ENCODE measurements at regions not wholly inside any gene's neighbourhood (a gene's known extent, or its start where the extent isn't known, plus 50 kb on each side); places are given as distances from the start of the nearest gene placed in this dataset.

DNA sequence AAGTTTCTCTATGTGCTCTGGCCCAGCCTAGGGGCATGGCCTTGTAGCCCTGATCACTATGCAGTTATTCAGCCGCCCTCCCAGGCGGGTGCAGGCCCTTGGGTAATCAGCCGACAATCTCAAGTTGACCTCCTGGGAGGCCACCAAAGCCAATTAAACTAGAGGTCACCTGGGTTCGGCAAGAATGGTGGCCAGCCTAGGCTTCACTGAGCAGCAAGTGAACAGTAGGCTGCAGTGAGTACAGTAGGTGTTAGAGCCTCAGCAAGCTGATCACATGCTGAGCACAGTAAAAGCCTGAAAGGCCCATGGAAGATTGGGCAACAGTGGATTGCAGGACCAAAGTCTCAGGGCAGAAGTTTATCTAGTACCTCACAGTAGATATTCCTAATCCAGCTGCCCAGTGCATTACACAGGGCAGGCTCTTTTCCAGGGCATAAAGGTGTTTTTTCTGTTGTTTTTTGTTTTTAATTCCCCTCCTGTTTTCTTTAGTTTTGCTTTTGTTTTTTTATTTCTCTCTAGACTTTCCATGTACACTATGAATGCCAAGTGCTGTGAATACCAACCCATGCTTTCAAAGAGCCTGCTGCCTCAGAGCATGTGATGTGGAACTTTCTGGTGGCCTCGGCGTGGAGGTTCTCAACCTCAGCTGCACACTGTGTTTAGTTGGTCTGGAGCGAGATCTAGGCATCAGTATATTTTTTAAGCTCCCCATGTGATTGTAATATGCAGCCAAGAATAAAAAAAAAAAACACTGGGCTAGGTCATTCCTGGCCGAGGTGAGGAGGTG lies 55.9 kb upstream of the ATL2 start (continued):
- TF ChIP-seq SRF (IDR thresholded peaks at IDR 0.05; ENCODE audit: low read depth, low read length) (no peak), PPARG (CRISPR knock-in tag; conservative IDR thresholded peaks at IDR 0.05) (peak; percentile 78; the same call in 1 of the 2 replicates), SKI (IDR thresholded peaks at IDR 0.05; ENCODE audit: partially characterized antibody) (peak; percentile 40), ZNF660 (CRISPR knock-in tag; IDR thresholded peaks at IDR 0.05; ENCODE audit: borderline replicate concordance, low read depth) (no peak), ZNF430 (CRISPR knock-in tag; IDR thresholded peaks at IDR 0.05) (peak; percentile 99), MATR3 (CRISPR knock-in tag; IDR thresholded peaks at IDR 0.05) (no peak), NR1H2 (CRISPR knock-in tag; IDR thresholded peaks at IDR 0.05; ENCODE audit: borderline replicate concordance, low read depth) (no peak; the same call in 1 of the 2 replicates), MYC (CRISPR knock-in tag; IDR thresholded peaks at IDR 0.05; ENCODE audit: borderline replicate concordance) (peak; percentile 91; the same call in 1 of the 2 replicates), ZNF337 (CRISPR knock-in tag; IDR thresholded peaks at IDR 0.05; ENCODE audit: borderline replicate concordance, low read depth) (no peak; the same call in 1 of the 2 replicates), ZC3H13 (CRISPR knock-in tag; IDR thresholded peaks at IDR 0.05) (peak; percentile 74; the same call in 1 of the 2 replicates), RXRB (CRISPR knock-in tag; IDR thresholded peaks at IDR 0.05; ENCODE audit: borderline replicate concordance) (peak; percentile 98), PAWR (CRISPR knock-in tag; IDR thresholded peaks at IDR 0.05; ENCODE audit: borderline replicate concordance) (no peak), NR2C2 (CRISPR knock-in tag; IDR thresholded peaks at IDR 0.05; ENCODE audit: borderline replicate concordance) (peak; percentile 94), TCF7L2 (IDR thresholded peaks at IDR 0.05; ENCODE audit: low read depth, low read length) (no peak), ZNF12 (CRISPR knock-in tag; IDR thresholded peaks at IDR 0.05) (peak; percentile 95)
- TF ChIP-seq, protein P1, sequence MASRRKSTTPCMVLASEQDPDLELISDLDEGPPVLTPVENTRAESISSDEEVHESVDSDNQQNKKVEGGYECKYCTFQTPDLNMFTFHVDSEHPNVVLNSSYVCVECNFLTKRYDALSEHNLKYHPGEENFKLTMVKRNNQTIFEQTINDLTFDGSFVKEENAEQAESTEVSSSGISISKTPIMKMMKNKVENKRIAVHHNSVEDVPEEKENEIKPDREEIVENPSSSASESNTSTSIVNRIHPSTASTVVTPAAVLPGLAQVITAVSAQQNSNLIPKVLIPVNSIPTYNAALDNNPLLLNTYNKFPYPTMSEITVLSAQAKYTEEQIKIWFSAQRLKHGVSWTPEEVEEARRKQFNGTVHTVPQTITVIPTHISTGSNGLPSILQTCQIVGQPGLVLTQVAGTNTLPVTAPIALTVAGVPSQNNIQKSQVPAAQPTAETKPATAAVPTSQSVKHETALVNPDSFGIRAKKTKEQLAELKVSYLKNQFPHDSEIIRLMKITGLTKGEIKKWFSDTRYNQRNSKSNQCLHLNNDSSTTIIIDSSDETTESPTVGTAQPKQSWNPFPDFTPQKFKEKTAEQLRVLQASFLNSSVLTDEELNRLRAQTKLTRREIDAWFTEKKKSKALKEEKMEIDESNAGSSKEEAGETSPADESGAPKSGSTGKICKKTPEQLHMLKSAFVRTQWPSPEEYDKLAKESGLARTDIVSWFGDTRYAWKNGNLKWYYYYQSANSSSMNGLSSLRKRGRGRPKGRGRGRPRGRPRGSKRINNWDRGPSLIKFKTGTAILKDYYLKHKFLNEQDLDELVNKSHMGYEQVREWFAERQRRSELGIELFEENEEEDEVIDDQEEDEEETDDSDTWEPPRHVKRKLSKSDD (CRISPR knock-in tag; IDR thresholded peaks at IDR 0.05; ENCODE audit: low read depth): peak; percentile 92
- TF ChIP-seq, protein P2, sequence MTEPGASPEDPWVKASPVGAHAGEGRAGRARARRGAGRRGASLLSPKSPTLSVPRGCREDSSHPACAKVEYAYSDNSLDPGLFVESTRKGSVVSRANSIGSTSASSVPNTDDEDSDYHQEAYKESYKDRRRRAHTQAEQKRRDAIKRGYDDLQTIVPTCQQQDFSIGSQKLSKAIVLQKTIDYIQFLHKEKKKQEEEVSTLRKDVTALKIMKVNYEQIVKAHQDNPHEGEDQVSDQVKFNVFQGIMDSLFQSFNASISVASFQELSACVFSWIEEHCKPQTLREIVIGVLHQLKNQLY (CRISPR knock-in tag; IDR thresholded peaks at IDR 0.05): peak; percentile 98
- TF ChIP-seq, protein P3, sequence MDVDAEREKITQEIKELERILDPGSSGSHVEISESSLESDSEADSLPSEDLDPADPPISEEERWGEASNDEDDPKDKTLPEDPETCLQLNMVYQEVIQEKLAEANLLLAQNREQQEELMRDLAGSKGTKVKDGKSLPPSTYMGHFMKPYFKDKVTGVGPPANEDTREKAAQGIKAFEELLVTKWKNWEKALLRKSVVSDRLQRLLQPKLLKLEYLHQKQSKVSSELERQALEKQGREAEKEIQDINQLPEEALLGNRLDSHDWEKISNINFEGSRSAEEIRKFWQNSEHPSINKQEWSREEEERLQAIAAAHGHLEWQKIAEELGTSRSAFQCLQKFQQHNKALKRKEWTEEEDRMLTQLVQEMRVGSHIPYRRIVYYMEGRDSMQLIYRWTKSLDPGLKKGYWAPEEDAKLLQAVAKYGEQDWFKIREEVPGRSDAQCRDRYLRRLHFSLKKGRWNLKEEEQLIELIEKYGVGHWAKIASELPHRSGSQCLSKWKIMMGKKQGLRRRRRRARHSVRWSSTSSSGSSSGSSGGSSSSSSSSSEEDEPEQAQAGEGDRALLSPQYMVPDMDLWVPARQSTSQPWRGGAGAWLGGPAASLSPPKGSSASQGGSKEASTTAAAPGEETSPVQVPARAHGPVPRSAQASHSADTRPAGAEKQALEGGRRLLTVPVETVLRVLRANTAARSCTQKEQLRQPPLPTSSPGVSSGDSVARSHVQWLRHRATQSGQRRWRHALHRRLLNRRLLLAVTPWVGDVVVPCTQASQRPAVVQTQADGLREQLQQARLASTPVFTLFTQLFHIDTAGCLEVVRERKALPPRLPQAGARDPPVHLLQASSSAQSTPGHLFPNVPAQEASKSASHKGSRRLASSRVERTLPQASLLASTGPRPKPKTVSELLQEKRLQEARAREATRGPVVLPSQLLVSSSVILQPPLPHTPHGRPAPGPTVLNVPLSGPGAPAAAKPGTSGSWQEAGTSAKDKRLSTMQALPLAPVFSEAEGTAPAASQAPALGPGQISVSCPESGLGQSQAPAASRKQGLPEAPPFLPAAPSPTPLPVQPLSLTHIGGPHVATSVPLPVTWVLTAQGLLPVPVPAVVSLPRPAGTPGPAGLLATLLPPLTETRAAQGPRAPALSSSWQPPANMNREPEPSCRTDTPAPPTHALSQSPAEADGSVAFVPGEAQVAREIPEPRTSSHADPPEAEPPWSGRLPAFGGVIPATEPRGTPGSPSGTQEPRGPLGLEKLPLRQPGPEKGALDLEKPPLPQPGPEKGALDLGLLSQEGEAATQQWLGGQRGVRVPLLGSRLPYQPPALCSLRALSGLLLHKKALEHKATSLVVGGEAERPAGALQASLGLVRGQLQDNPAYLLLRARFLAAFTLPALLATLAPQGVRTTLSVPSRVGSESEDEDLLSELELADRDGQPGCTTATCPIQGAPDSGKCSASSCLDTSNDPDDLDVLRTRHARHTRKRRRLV (CRISPR knock-in tag; IDR thresholded peaks at IDR 0.05): 0 out of 2 replicates have a peak, but pooled peaks have one; percentile 58
